ENCODE measurements at regions not wholly inside any gene's neighbourhood (a gene's known extent, or its start where the extent isn't known, plus 50 kb on each side); places are given as distances from the start of the nearest gene placed in this dataset.

DNA sequence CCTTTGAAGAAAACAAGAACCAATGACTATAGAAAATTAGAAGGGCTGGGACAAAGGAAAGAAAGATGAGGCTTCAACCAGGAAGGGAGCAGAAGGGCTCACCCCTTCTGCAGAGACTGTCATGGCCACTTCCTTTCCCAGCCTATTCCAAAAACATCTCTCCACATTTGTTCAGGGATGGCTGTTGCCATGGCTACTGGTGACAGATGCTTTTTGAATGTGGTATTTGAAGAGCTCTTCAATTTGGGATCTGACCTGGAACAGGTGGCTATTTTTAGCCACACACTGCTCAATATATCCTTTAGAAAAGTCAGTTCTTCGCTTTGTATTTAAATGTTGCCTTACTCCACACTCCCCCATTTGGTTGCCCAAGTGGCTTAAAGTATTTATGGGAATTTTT is 64.1 kb upstream of the LCLAT1 start:
- WGBS, result 96% methylated on average over 1 of the region's 1 CpG
- no peak for TF ChIP-seq POLR2A (IDR thresholded peaks at IDR 0.05)
- TF ChIP-seq POLR2AphosphoS5 (IDR thresholded peaks at IDR 0.05), result no peak
- Histone ChIP-seq H3K36me3 (no peaks in the 10 kb centered on the region), H3K9me3 (no peaks in the 10 kb centered on the region), H3K27ac (no peak overlapping the region), H3K4me3 (no peak overlapping the region), H3K4me1 (no peaks in the 10 kb centered on the region), H3K27me3 (no peaks in the 10 kb centered on the region)
- no peak for DNase-seq (ENCODE audit: low spot score in 2 of 2)

DNA sequence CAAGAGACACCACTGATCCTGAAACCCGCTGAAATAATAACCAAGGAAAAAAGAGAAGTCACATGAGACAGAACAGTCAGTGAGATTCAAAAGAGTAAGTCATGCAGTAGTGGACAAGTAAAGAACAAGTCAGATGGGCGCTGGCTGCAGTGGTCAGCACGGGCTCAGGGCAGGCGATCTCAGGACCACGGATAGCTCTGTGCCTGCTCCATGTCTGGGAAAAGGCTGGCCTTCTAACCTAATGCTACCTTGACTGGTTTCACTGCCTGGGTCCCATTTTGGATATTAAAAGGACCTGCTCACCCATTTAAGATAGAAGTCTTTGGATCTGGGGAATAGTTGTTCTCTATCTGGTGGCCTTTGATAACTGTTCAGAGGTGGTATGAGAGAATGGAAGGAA is 61.7 kb upstream of the LCLAT1 start:
- H3K36me3 ChIP-seq, result no peaks in the 10 kb centered on the region
- H3K9me3 ChIP-seq, result no peaks in the 10 kb centered on the region
- 44% methylated on average over 5 of the region's 5 CpGs for WGBS
- no peak for DNase-seq (ENCODE audit: low spot score in 2 of 2)
- no peaks in the 10 kb centered on the region for H3K27me3 ChIP-seq
- H3K4me3 ChIP-seq, result no peak overlapping the region
- H3K4me1 ChIP-seq, result no peaks in the 10 kb centered on the region
- no peak overlapping the region for H3K27ac ChIP-seq
- no peak for TF ChIP-seq POLR2AphosphoS5 (IDR thresholded peaks at IDR 0.05)
- no peak for TF ChIP-seq EP300 (IDR thresholded peaks at IDR 0.05)
- TF ChIP-seq, protein P1, sequence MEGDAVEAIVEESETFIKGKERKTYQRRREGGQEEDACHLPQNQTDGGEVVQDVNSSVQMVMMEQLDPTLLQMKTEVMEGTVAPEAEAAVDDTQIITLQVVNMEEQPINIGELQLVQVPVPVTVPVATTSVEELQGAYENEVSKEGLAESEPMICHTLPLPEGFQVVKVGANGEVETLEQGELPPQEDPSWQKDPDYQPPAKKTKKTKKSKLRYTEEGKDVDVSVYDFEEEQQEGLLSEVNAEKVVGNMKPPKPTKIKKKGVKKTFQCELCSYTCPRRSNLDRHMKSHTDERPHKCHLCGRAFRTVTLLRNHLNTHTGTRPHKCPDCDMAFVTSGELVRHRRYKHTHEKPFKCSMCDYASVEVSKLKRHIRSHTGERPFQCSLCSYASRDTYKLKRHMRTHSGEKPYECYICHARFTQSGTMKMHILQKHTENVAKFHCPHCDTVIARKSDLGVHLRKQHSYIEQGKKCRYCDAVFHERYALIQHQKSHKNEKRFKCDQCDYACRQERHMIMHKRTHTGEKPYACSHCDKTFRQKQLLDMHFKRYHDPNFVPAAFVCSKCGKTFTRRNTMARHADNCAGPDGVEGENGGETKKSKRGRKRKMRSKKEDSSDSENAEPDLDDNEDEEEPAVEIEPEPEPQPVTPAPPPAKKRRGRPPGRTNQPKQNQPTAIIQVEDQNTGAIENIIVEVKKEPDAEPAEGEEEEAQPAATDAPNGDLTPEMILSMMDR (IDR thresholded peaks at IDR 0.05), result no peak
- no peak for TF ChIP-seq POLR2A (IDR thresholded peaks at IDR 0.05)

DNA sequence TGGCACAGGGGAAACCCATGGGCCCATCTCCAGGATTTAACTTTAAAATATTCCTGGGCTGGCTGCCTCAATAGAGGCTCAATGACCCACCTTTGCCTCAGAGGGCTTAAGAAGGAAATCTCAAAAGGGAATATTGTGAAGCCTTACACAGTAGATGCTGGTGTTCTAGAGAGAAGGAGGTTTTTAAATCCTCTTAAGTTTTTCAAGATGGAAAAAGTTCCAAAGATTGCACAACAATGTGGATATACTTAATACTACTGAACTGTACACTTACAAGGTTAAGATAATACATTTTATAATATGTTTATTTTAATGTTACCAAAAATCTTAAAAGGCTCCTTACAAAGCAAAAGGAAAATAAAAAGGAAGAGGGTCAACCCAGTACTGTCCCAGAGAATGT is 54.9 kb upstream of the LCLAT1 start:
- no peaks in the 10 kb centered on the region for H3K36me3 ChIP-seq
- H3K27ac ChIP-seq, result no peak overlapping the region
- H3K9me3 ChIP-seq, result no peaks in the 10 kb centered on the region
- H3K4me1 ChIP-seq, result no peaks in the 10 kb centered on the region
- H3K4me3 ChIP-seq, result no peak overlapping the region
- no peaks in the 10 kb centered on the region for H3K27me3 ChIP-seq
- no peak for DNase-seq (ENCODE audit: low spot score in 2 of 2)
- TF ChIP-seq, protein P1 (IDR thresholded peaks at IDR 0.05), result no peak
- TF ChIP-seq POLR2AphosphoS5 (IDR thresholded peaks at IDR 0.05) (no peak), POLR2A (IDR thresholded peaks at IDR 0.05) (no peak), EP300 (IDR thresholded peaks at IDR 0.05) (no peak)

DNA sequence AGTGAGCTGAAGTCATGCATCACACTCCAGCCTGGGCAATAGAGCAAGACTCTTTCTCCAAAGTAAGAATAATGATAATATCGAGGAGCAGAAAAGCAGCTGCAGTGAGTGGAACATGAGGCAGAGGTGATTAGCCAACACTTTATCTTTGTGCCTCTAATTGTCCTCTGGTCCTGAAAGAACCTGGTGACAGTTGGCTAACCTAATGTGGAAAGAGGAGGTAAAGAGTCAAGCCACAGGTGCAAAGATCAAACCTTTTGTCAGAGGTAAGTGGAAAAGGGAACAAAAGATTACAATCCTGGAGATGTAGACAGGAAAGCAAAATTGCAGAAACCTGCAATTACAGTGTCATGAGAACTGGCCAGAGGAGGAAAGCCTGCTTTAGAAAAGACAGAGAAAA is 53.5 kb upstream of the LCLAT1 start:
- TF ChIP-seq POLR2A (IDR thresholded peaks at IDR 0.05), result no peak
- TF ChIP-seq, protein P1 (IDR thresholded peaks at IDR 0.05), result no peak
- no peak for TF ChIP-seq POLR2AphosphoS5 (IDR thresholded peaks at IDR 0.05)
- no peak for TF ChIP-seq EP300 (IDR thresholded peaks at IDR 0.05)
- no peak overlapping the region for H3K4me3 ChIP-seq
- no peak overlapping the region for H3K27ac ChIP-seq
- H3K36me3 ChIP-seq, result no peaks in the 10 kb centered on the region
- DNase-seq (ENCODE audit: low spot score in 2 of 2), result no peak
- no peaks in the 10 kb centered on the region for H3K4me1 ChIP-seq
- H3K9me3 ChIP-seq, result no peaks in the 10 kb centered on the region
- 97% methylated on average over 1 of the region's 1 CpG for WGBS
- no peaks in the 10 kb centered on the region for H3K27me3 ChIP-seq

DNA sequence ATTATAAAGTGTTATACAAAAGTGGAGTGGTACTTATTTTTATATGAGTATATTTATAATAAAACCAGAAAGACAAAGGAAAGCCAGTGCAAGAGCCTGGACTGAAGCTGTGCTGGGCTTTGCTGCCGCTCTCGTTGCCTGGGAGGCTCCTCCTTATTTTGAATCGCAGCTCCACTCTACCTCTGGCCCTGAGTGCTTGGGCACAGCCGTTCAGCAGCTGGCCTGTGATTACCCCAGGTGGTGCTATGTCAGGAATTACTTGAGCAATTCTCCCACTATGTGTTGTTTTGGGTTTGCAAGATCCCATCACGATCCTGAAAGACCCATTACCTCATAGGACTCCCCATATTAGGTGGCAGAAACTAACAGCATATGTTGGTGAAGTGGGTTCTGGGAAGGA is 53.0 kb upstream of the LCLAT1 start:
- no peak for DNase-seq (ENCODE audit: low spot score in 2 of 2)
- H3K27ac ChIP-seq, result no peak overlapping the region
- 68% methylated on average over 5 of the region's 5 CpGs for WGBS
- TF ChIP-seq, protein P1 (IDR thresholded peaks at IDR 0.05), result no peak
- TF ChIP-seq EP300 (IDR thresholded peaks at IDR 0.05) (no peak), POLR2A (IDR thresholded peaks at IDR 0.05) (no peak), POLR2AphosphoS5 (IDR thresholded peaks at IDR 0.05) (no peak)
- no peaks in the 10 kb centered on the region for H3K36me3 ChIP-seq
- H3K4me1 ChIP-seq, result no peaks in the 10 kb centered on the region
- no peak overlapping the region for H3K4me3 ChIP-seq
- no peaks in the 10 kb centered on the region for H3K9me3 ChIP-seq
- no peaks in the 10 kb centered on the region for H3K27me3 ChIP-seq
